PFSK-1 (cell line): ENCODE measurements at regions not wholly inside any gene's neighbourhood (a gene's known extent, or its start where the extent isn't known, plus 50 kb on each side); places are given as distances from the start of the nearest gene placed in this dataset.

ENCODE experiments used
- FOXP2 ChIP-seq: optimal IDR thresholded peaks from 2 replicates; pipeline ENCODE3; 2011; ENCODE audit warnings: borderline replicate concordance, control low read depth, inconsistent platforms; ENCODE audit not compliant: insufficient read depth; ENCODE audit errors: extremely low read length, extremely low read depth
- POLR2AphosphoS5 ChIP-seq: IDR thresholded peaks from 2 replicates; pipeline ENCODE4 v1.6.1; 2012; ENCODE audit warnings: low read depth, mild to moderate bottlenecking, control low read depth, low read length, moderate library complexity
- REST ChIP-seq, 2 experiments: IDR thresholded peaks; 2 replicates each; pipeline versions ENCODE4 v1.6.1 to v1.8.0; 2011 to 2012; ENCODE audit warnings: low read depth in 2 of 2, low read length in 2 of 2, control low read depth in 1 of 2, inconsistent platforms in 1 of 2, mild to moderate bottlenecking in 1 of 2, moderate library complexity in 1 of 2; ENCODE audit not compliant: insufficient read depth in 1 of 2
- SIN3A ChIP-seq: IDR thresholded peaks from 2 replicates; pipeline ENCODE4 v1.6.1; 2012; ENCODE audit warnings: mild to moderate bottlenecking, low read length, moderate library complexity, borderline replicate concordance; ENCODE audit not compliant: insufficient read depth
- TAF1 ChIP-seq: IDR thresholded peaks from 2 replicates; pipeline ENCODE4 v1.6.1; 2012; ENCODE audit warnings: low read length, control low read depth, borderline replicate concordance; ENCODE audit not compliant: insufficient read depth

GRCh38 chr5:157924490-157924889 lies 65.5 kb upstream of the CLINT1 start:
- TF ChIP-seq POLR2AphosphoS5, result no peak
- TF ChIP-seq SIN3A, result no peak
- TF ChIP-seq TAF1, result no peak
- no peak for TF ChIP-seq FOXP2
- no peak for TF ChIP-seq REST (IDR thresholded peaks at IDR 0.05; ENCODE audit: insufficient read depth in 1 of 2, low read depth in 2 of 2, low read length in 2 of 2)

- TF ChIP-seq POLR2AphosphoS5, result no peak
- no peak for TF ChIP-seq SIN3A
- TF ChIP-seq REST (IDR thresholded peaks at IDR 0.05; ENCODE audit: insufficient read depth in 1 of 2, low read depth in 2 of 2, low read length in 2 of 2), result no peak
- no peak for TF ChIP-seq FOXP2
- no peak for TF ChIP-seq TAF1
Observed at GRCh38 chr5:157923765-157924164, 64.8 kb upstream of the CLINT1 start.

GRCh38 chr5:157922026-157922425 lies 63.1 kb upstream of the CLINT1 start:
- TF ChIP-seq TAF1 (no peak), FOXP2 (no peak), REST (IDR thresholded peaks at IDR 0.05; ENCODE audit: insufficient read depth in 1 of 2, low read depth in 2 of 2, low read length in 2 of 2) (no peak), POLR2AphosphoS5 (no peak), SIN3A (no peak)

GRCh38 chr5:157920828-157921170 lies 61.9 kb upstream of the CLINT1 start:
- TF ChIP-seq POLR2AphosphoS5, result no peak
- TF ChIP-seq TAF1, result no peak
- no peak for TF ChIP-seq FOXP2
- no peak for TF ChIP-seq SIN3A
- TF ChIP-seq REST (IDR thresholded peaks at IDR 0.05; ENCODE audit: insufficient read depth in 1 of 2, low read depth in 2 of 2, low read length in 2 of 2), result no peak

- no peak for TF ChIP-seq SIN3A
- no peak for TF ChIP-seq POLR2AphosphoS5
- TF ChIP-seq REST (IDR thresholded peaks at IDR 0.05; ENCODE audit: insufficient read depth in 1 of 2, low read depth in 2 of 2, low read length in 2 of 2), result no peak
- TF ChIP-seq FOXP2, result no peak
- no peak for TF ChIP-seq TAF1
Observed at GRCh38 chr5:157918811-157919742, 60.1 kb upstream of the CLINT1 start.
